ENCODE measurements at regions not wholly inside any gene's neighbourhood (a gene's known extent, or its start where the extent isn't known, plus 50 kb on each side); places are given as distances from the start of the nearest gene placed in this dataset.

- no peak for ATAC-seq
- Mint-ChIP-seq H3K27ac (no peak overlapping the region), H3K36me3 (no peaks in the 10 kb centered on the region), H3K27me3 (no peaks in the 10 kb centered on the region), H3K9me3 (ENCODE audit: low read depth) (peaks cover 3% of the 10 kb centered on the region), H3K4me1 (no peaks in the 10 kb centered on the region), H3K4me3 (no peak overlapping the region)
- DNase-seq = no peak
- CTCF ChIA-PET = no interaction called here
Measured at GRCh38 chr5:8393240-8393639, 524.3 kb downstream of the MTRR start.

GRCh38 chr5:8394965-8395364 lies 526.0 kb downstream of the MTRR start:
- no peaks in the 10 kb centered on the region for H3K27me3 Mint-ChIP-seq
- no peaks in the 10 kb centered on the region for H3K36me3 Mint-ChIP-seq
- no peaks in the 10 kb centered on the region for H3K4me1 Mint-ChIP-seq
- H3K27ac Mint-ChIP-seq = no peak overlapping the region
- H3K4me3 Mint-ChIP-seq = no peak overlapping the region
- H3K9me3 Mint-ChIP-seq (ENCODE audit: low read depth) = peaks cover 3% of the 10 kb centered on the region
- no peak for DNase-seq
- no peak for ATAC-seq
- CTCF ChIA-PET = no interaction called here

- Mint-ChIP-seq H3K27ac (no peak overlapping the region), H3K36me3 (no peaks in the 10 kb centered on the region), H3K9me3 (ENCODE audit: low read depth) (peaks cover 3% of the 10 kb centered on the region), H3K4me3 (no peak overlapping the region), H3K27me3 (no peaks in the 10 kb centered on the region), H3K4me1 (no peaks in the 10 kb centered on the region)
- no peak for ATAC-seq
- no peak for DNase-seq
- CTCF ChIA-PET = no interaction called here
Measured at GRCh38 chr5:8396246-8396645, 527.3 kb downstream of the MTRR start.

- Mint-ChIP-seq H3K4me3 (no peak overlapping the region), H3K36me3 (no peaks in the 10 kb centered on the region), H3K27ac (no peak overlapping the region), H3K9me3 (ENCODE audit: low read depth) (peaks cover 5% of the 10 kb centered on the region), H3K27me3 (no peaks in the 10 kb centered on the region), H3K4me1 (no peaks in the 10 kb centered on the region)
- ATAC-seq (no peak), DNase-seq (no peak)
- CTCF ChIA-PET = no interaction called here
Measured at GRCh38 chr5:8396756-8397155, 527.8 kb downstream of the MTRR start.

GRCh38 chr5:8399471-8399870 lies 530.5 kb downstream of the MTRR start:
- Mint-ChIP-seq H3K36me3 (no peaks in the 10 kb centered on the region), H3K4me1 (no peaks in the 10 kb centered on the region), H3K9me3 (ENCODE audit: low read depth) (peaks cover 2% of the 10 kb centered on the region), H3K4me3 (no peak overlapping the region), H3K27me3 (no peaks in the 10 kb centered on the region), H3K27ac (no peak overlapping the region)
- no peak for DNase-seq
- CTCF ChIA-PET = no interaction called here
- no peak for ATAC-seq

- H3K4me3 Mint-ChIP-seq = no peak overlapping the region
- CTCF ChIA-PET = no interaction called here
- no peaks in the 10 kb centered on the region for H3K36me3 Mint-ChIP-seq
- DNase-seq (no peak), ATAC-seq (no peak)
- H3K27me3 Mint-ChIP-seq = no peaks in the 10 kb centered on the region
- H3K27ac Mint-ChIP-seq = no peak overlapping the region
- H3K4me1 Mint-ChIP-seq = no peaks in the 10 kb centered on the region
- peaks cover 2% of the 10 kb centered on the region for H3K9me3 Mint-ChIP-seq (ENCODE audit: low read depth)
Measured at GRCh38 chr5:8408258-8408657, 539.3 kb downstream of the MTRR start.

- no peaks in the 10 kb centered on the region for H3K27me3 Mint-ChIP-seq
- no peaks in the 10 kb centered on the region for H3K36me3 Mint-ChIP-seq
- no peak for ATAC-seq
- H3K4me1 Mint-ChIP-seq = no peaks in the 10 kb centered on the region
- no peak for DNase-seq
- peaks cover 2% of the 10 kb centered on the region for H3K9me3 Mint-ChIP-seq (ENCODE audit: low read depth)
- H3K4me3 Mint-ChIP-seq = no peak overlapping the region
- no peak overlapping the region for H3K27ac Mint-ChIP-seq
- CTCF ChIA-PET = no interaction called here
Measured at GRCh38 chr5:8410618-8411017, 541.7 kb downstream of the MTRR start.

- Mint-ChIP-seq H3K36me3 (no peaks in the 10 kb centered on the region), H3K9me3 (ENCODE audit: low read depth) (peaks cover under 1% of the 10 kb centered on the region), H3K4me1 (no peaks in the 10 kb centered on the region), H3K27me3 (no peaks in the 10 kb centered on the region), H3K27ac (no peak overlapping the region), H3K4me3 (no peak overlapping the region)
- no peak for ATAC-seq
- CTCF ChIA-PET = no interaction called here
- DNase-seq = no peak
Measured at GRCh38 chr5:8413975-8414374, 545.0 kb downstream of the MTRR start.

GRCh38 chr5:8417316-8418048 lies 548.5 kb downstream of the MTRR start:
- no peak overlapping the region for H3K4me3 Mint-ChIP-seq
- CTCF ChIA-PET = no interaction called here
- H3K27me3 Mint-ChIP-seq = no peaks in the 10 kb centered on the region
- no peak for DNase-seq
- H3K9me3 Mint-ChIP-seq (ENCODE audit: low read depth) = no peaks in the 10 kb centered on the region
- H3K27ac Mint-ChIP-seq = no peak overlapping the region
- H3K4me1 Mint-ChIP-seq = no peaks in the 10 kb centered on the region
- ATAC-seq = no peak
- H3K36me3 Mint-ChIP-seq = no peaks in the 10 kb centered on the region

GRCh38 chr5:8418049-8418426 lies 549.1 kb downstream of the MTRR start:
- Mint-ChIP-seq H3K27me3 (no peaks in the 10 kb centered on the region), H3K9me3 (ENCODE audit: low read depth) (no peaks in the 10 kb centered on the region), H3K4me3 (no peak overlapping the region), H3K4me1 (no peaks in the 10 kb centered on the region), H3K36me3 (no peaks in the 10 kb centered on the region), H3K27ac (no peak overlapping the region)
- no peak for DNase-seq
- no peak for ATAC-seq
- CTCF ChIA-PET = no interaction called here

- Mint-ChIP-seq H3K9me3 (ENCODE audit: low read depth) (peaks cover 4% of the 10 kb centered on the region), H3K4me1 (no peaks in the 10 kb centered on the region), H3K27me3 (no peaks in the 10 kb centered on the region), H3K27ac (no peak overlapping the region), H3K4me3 (no peak overlapping the region), H3K36me3 (no peaks in the 10 kb centered on the region)
- CTCF ChIA-PET = no interaction called here
- DNase-seq = no peak
- ATAC-seq = no peak
Measured at GRCh38 chr5:8429778-8430758, 561.1 kb downstream of the MTRR start.

GRCh38 chr5:8434501-8434900 lies 565.6 kb downstream of the MTRR start:
- Mint-ChIP-seq H3K27me3 (no peaks in the 10 kb centered on the region), H3K27ac (no peak overlapping the region), H3K9me3 (ENCODE audit: low read depth) (peaks cover 3% of the 10 kb centered on the region), H3K4me3 (no peak overlapping the region), H3K36me3 (no peaks in the 10 kb centered on the region), H3K4me1 (no peaks in the 10 kb centered on the region)
- DNase-seq (no peak), ATAC-seq (no peak)
- CTCF ChIA-PET = no interaction called here

GRCh38 chr5:8436924-8437323 lies 568.0 kb downstream of the MTRR start:
- H3K9me3 Mint-ChIP-seq (ENCODE audit: low read depth) = peaks cover 5% of the 10 kb centered on the region
- no peaks in the 10 kb centered on the region for H3K27me3 Mint-ChIP-seq
- H3K4me3 Mint-ChIP-seq = no peak overlapping the region
- no peak for DNase-seq
- no peak overlapping the region for H3K27ac Mint-ChIP-seq
- CTCF ChIA-PET = no interaction called here
- no peaks in the 10 kb centered on the region for H3K36me3 Mint-ChIP-seq
- no peaks in the 10 kb centered on the region for H3K4me1 Mint-ChIP-seq
- ATAC-seq = no peak

- no peaks in the 10 kb centered on the region for H3K27me3 Mint-ChIP-seq
- H3K27ac Mint-ChIP-seq = no peak overlapping the region
- no peaks in the 10 kb centered on the region for H3K9me3 Mint-ChIP-seq (ENCODE audit: low read depth)
- ATAC-seq (no peak), DNase-seq (no peak)
- CTCF ChIA-PET = no interaction called here
- H3K4me3 Mint-ChIP-seq = no peak overlapping the region
- no peaks in the 10 kb centered on the region for H3K36me3 Mint-ChIP-seq
- H3K4me1 Mint-ChIP-seq = no peaks in the 10 kb centered on the region
Measured at GRCh38 chr5:8445139-8445538, 576.2 kb downstream of the MTRR start.

All from activated CD8-positive, alpha-beta memory T cell treated with anti-CD3 and anti-CD28 coated beads, Interleukin-2, amount 10 ng/mL, durations not matched to agents 7 days and 5 days (primary cell).